ENCODE measurements at regions not wholly inside any gene's neighbourhood (a gene's known extent, or its start where the extent isn't known, plus 50 kb on each side); places are given as distances from the start of the nearest gene placed in this dataset.
"Not testable (repeated sequence)": the region's sequence is repeated elsewhere in the genome, so short reads cannot be mapped to it uniquely, and the experiment has no call there.

- no peak overlapping the region for H3K4me3 ChIP-seq (ENCODE audit: low read depth in 1 of 2, low read length in 2 of 2)
- H3K9me3 ChIP-seq (ENCODE audit: low read length) = no peaks in the 10 kb centered on the region
- H3K4me1 ChIP-seq (ENCODE audit: insufficient read depth, low read length) = no peaks in the 10 kb centered on the region
- H3K9ac ChIP-seq (ENCODE audit: low read length) = no peak overlapping the region
- no peak overlapping the region for H3K27ac ChIP-seq (ENCODE audit: low read depth, low read length)
- H3K36me3 ChIP-seq (ENCODE audit: insufficient read depth, low read length) = no peaks in the 10 kb centered on the region
- no peaks in the 10 kb centered on the region for H3K27me3 ChIP-seq (ENCODE audit: control insufficient read depth in 1 of 2, insufficient read depth in 2 of 2, low read length in 2 of 2)
Measured at GRCh38 chr9:87346061-87346665, 151.5 kb upstream of the DAPK1 start.

GRCh38 chr9:87350915-87351314 lies 146.8 kb upstream of the DAPK1 start:
- H3K4me1 ChIP-seq (ENCODE audit: insufficient read depth, low read length) = no peaks in the 10 kb centered on the region
- H3K9me3 ChIP-seq (ENCODE audit: low read length) = no peaks in the 10 kb centered on the region
- H3K36me3 ChIP-seq (ENCODE audit: insufficient read depth, low read length) = no peaks in the 10 kb centered on the region
- H3K9ac ChIP-seq (ENCODE audit: low read length) = no peak overlapping the region
- H3K27me3 ChIP-seq (ENCODE audit: control insufficient read depth in 1 of 2, insufficient read depth in 2 of 2, low read length in 2 of 2) = no peaks in the 10 kb centered on the region
- no peak overlapping the region for H3K4me3 ChIP-seq (ENCODE audit: low read depth in 1 of 2, low read length in 2 of 2)
- no peak overlapping the region for H3K27ac ChIP-seq (ENCODE audit: low read depth, low read length)

- no peak overlapping the region for H3K27ac ChIP-seq (ENCODE audit: low read depth, low read length)
Measured at GRCh38 chr9:87353301-87353700, 144.4 kb upstream of the DAPK1 start.

GRCh38 chr9:87354147-87354546 lies 143.5 kb upstream of the DAPK1 start:
- Histone ChIP-seq H3K4me3 (ENCODE audit: low read depth in 1 of 2, low read length in 2 of 2) (no peak overlapping the region), H3K27me3 (ENCODE audit: control insufficient read depth in 1 of 2, insufficient read depth in 2 of 2, low read length in 2 of 2) (no peaks in the 10 kb centered on the region), H3K36me3 (ENCODE audit: insufficient read depth, low read length) (no peaks in the 10 kb centered on the region), H3K4me1 (ENCODE audit: insufficient read depth, low read length) (no peaks in the 10 kb centered on the region), H3K9ac (ENCODE audit: low read length) (no peak overlapping the region), H3K27ac (ENCODE audit: low read depth, low read length) (no peak overlapping the region), H3K9me3 (ENCODE audit: low read length) (no peaks in the 10 kb centered on the region)

More at GRCh38 chr9:87353301-87353700, 144.4 kb upstream of the DAPK1 start:
- Histone ChIP-seq H3K4me1 (ENCODE audit: insufficient read depth, low read length) (no peaks in the 10 kb centered on the region), H3K4me3 (ENCODE audit: low read depth in 1 of 2, low read length in 2 of 2) (no peak overlapping the region), H3K9ac (ENCODE audit: low read length) (no peak overlapping the region), H3K9me3 (ENCODE audit: low read length) (no peaks in the 10 kb centered on the region), H3K27me3 (ENCODE audit: control insufficient read depth in 1 of 2, insufficient read depth in 2 of 2, low read length in 2 of 2) (no peaks in the 10 kb centered on the region), H3K36me3 (ENCODE audit: insufficient read depth, low read length) (no peaks in the 10 kb centered on the region)

- Histone ChIP-seq H3K27me3 (ENCODE audit: control insufficient read depth in 1 of 2, insufficient read depth in 2 of 2, low read length in 2 of 2) (no peaks in the 10 kb centered on the region), H3K36me3 (ENCODE audit: insufficient read depth, low read length) (no peaks in the 10 kb centered on the region), H3K4me1 (ENCODE audit: insufficient read depth, low read length) (no peaks in the 10 kb centered on the region), H3K9ac (ENCODE audit: low read length) (no peak overlapping the region), H3K4me3 (ENCODE audit: low read depth in 1 of 2, low read length in 2 of 2) (no peak overlapping the region), H3K9me3 (ENCODE audit: low read length) (no peaks in the 10 kb centered on the region), H3K27ac (ENCODE audit: low read depth, low read length) (no peak overlapping the region)
Measured at GRCh38 chr9:87357600-87357999, 140.1 kb upstream of the DAPK1 start.

GRCh38 chr9:87359264-87359663 lies 138.4 kb upstream of the DAPK1 start:
- Histone ChIP-seq H3K4me1 (ENCODE audit: insufficient read depth, low read length) (no peaks in the 10 kb centered on the region), H3K4me3 (ENCODE audit: low read depth in 1 of 2, low read length in 2 of 2) (no peak overlapping the region), H3K27me3 (ENCODE audit: control insufficient read depth in 1 of 2, insufficient read depth in 2 of 2, low read length in 2 of 2) (no peaks in the 10 kb centered on the region), H3K9me3 (ENCODE audit: low read length) (no peaks in the 10 kb centered on the region), H3K27ac (ENCODE audit: low read depth, low read length) (no peak overlapping the region), H3K9ac (ENCODE audit: low read length) (no peak overlapping the region), H3K36me3 (ENCODE audit: insufficient read depth, low read length) (no peaks in the 10 kb centered on the region)

- H3K9ac ChIP-seq (ENCODE audit: low read length) = no peak overlapping the region
- H3K27ac ChIP-seq (ENCODE audit: low read depth, low read length) = no peak overlapping the region
- H3K9me3 ChIP-seq (ENCODE audit: low read length) = no peaks in the 10 kb centered on the region
- no peaks in the 10 kb centered on the region for H3K4me1 ChIP-seq (ENCODE audit: insufficient read depth, low read length)
- H3K36me3 ChIP-seq (ENCODE audit: insufficient read depth, low read length) = no peaks in the 10 kb centered on the region
- no peak overlapping the region for H3K4me3 ChIP-seq (ENCODE audit: low read depth in 1 of 2, low read length in 2 of 2)
- H3K27me3 ChIP-seq (ENCODE audit: control insufficient read depth in 1 of 2, insufficient read depth in 2 of 2, low read length in 2 of 2) = no peaks in the 10 kb centered on the region
Measured at GRCh38 chr9:87359958-87360601, 137.6 kb upstream of the DAPK1 start.

- H3K36me3 ChIP-seq (ENCODE audit: insufficient read depth, low read length) = no peaks in the 10 kb centered on the region
- no peaks in the 10 kb centered on the region for H3K4me1 ChIP-seq (ENCODE audit: insufficient read depth, low read length)
- H3K9ac ChIP-seq (ENCODE audit: low read length) = no peak overlapping the region
- H3K4me3 ChIP-seq (ENCODE audit: low read depth in 1 of 2, low read length in 2 of 2) = no peak overlapping the region
- H3K9me3 ChIP-seq (ENCODE audit: low read length) = no peaks in the 10 kb centered on the region
- H3K27me3 ChIP-seq (ENCODE audit: control insufficient read depth in 1 of 2, insufficient read depth in 2 of 2, low read length in 2 of 2) = no peaks in the 10 kb centered on the region
- H3K27ac ChIP-seq (ENCODE audit: low read depth, low read length) = no peak overlapping the region
Measured at GRCh38 chr9:87370049-87370685, 127.5 kb upstream of the DAPK1 start.

- Histone ChIP-seq H3K9me3 (ENCODE audit: low read length) (no peaks in the 10 kb centered on the region), H3K27me3 (ENCODE audit: control insufficient read depth in 1 of 2, insufficient read depth in 2 of 2, low read length in 2 of 2) (no peaks in the 10 kb centered on the region), H3K4me3 (ENCODE audit: low read depth in 1 of 2, low read length in 2 of 2) (no peak overlapping the region), H3K4me1 (ENCODE audit: insufficient read depth, low read length) (no peaks in the 10 kb centered on the region), H3K9ac (ENCODE audit: low read length) (no peak overlapping the region), H3K36me3 (ENCODE audit: insufficient read depth, low read length) (no peaks in the 10 kb centered on the region), H3K27ac (ENCODE audit: low read depth, low read length) (no peak overlapping the region)
Measured at GRCh38 chr9:87371795-87372355, 125.8 kb upstream of the DAPK1 start.

GRCh38 chr9:87372356-87372851 lies 125.3 kb upstream of the DAPK1 start:
- H3K27ac ChIP-seq (ENCODE audit: low read depth, low read length) = no peak overlapping the region
- no peaks in the 10 kb centered on the region for H3K9me3 ChIP-seq (ENCODE audit: low read length)
- H3K4me3 ChIP-seq (ENCODE audit: low read depth in 1 of 2, low read length in 2 of 2) = no peak overlapping the region
- H3K36me3 ChIP-seq (ENCODE audit: insufficient read depth, low read length) = no peaks in the 10 kb centered on the region
- no peak overlapping the region for H3K9ac ChIP-seq (ENCODE audit: low read length)
- H3K27me3 ChIP-seq (ENCODE audit: control insufficient read depth in 1 of 2, insufficient read depth in 2 of 2, low read length in 2 of 2) = no peaks in the 10 kb centered on the region
- no peaks in the 10 kb centered on the region for H3K4me1 ChIP-seq (ENCODE audit: insufficient read depth, low read length)

GRCh38 chr9:87374023-87374919 lies 123.4 kb upstream of the DAPK1 start:
- H3K4me1 ChIP-seq (ENCODE audit: insufficient read depth, low read length); H3K36me3 ChIP-seq (ENCODE audit: insufficient read depth, low read length); H3K9me3 ChIP-seq (ENCODE audit: low read length); H3K27ac ChIP-seq (ENCODE audit: low read depth, low read length); H3K9ac ChIP-seq (ENCODE audit: low read length); H3K27me3 ChIP-seq (ENCODE audit: control insufficient read depth in 1 of 2, insufficient read depth in 2 of 2, low read length in 2 of 2); H3K4me3 ChIP-seq (ENCODE audit: low read depth in 1 of 2, low read length in 2 of 2): not testable (repeated sequence)
